SU-DHL-6 (cell line): ENCODE measurements at regions not wholly inside any gene's neighbourhood (a gene's known extent, or its start where the extent isn't known, plus 50 kb on each side); places are given as distances from the start of the nearest gene placed in this dataset.

ENCODE experiments used
- CTCF ChIP-seq: fragments of 200-600 bp; sonication (generic); IDR thresholded peaks from one replicate; pipeline ENCODE4 v1.5.1; 2017; ENCODE audit warnings: antibody characterized with exemption, mild to moderate bottlenecking, low read length, moderate library complexity; ENCODE audit not compliant: insufficient read depth, poor library complexity, severe bottlenecking
- EZH2phosphoT487 ChIP-seq: fragments of 200-600 bp; sonication (generic), shearing (Covaris generic); conservative IDR thresholded peaks from 2 replicates; pipeline ENCODE4 v1.6.1; 2018; ENCODE audit warnings: mild to moderate bottlenecking, antibody characterized with exemption, low read length, moderate library complexity, mixed read lengths

GRCh38 chr11:42494459-42494858 lies 817.3 kb upstream of the API5 start:
- no peak for TF ChIP-seq CTCF
- TF ChIP-seq EZH2phosphoT487, result no peak
